GM21576 (cell line): ENCODE measurements at regions not wholly inside any gene's neighbourhood (a gene's known extent, or its start where the extent isn't known, plus 50 kb on each side); places are given as distances from the start of the nearest gene placed in this dataset.

Experiments
- ATAC-seq: cut with Tn5 transposase; IDR thresholded peaks from one replicate; pipeline ENCODE4 v1.9.1; 2021; ENCODE audit warnings: mild to moderate bottlenecking, moderate library complexity; ENCODE audit not compliant: unreplicated experiment

DNA sequence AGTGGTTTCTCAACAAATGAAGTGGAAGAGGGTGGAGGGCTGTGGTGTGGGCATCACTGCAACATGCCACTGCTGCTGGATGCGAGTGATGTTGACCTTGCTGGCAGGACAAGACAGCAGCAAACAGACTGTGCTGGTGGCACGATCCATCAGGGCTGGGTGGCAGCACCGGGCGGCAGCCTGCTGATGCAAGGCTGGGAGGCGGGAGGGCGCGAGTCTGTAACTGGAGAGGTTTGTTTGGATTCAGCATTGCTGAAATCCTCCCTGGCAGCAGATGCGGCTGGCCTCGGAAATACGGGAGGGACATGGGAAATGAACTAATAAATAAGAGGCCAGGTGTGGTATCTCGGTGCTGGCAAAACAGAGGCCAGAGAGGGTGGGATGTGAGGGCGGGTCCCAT, 224.2 kb downstream of the ENGASE start:
- ATAC-seq = no peak

GRCh38 chr17:79296243-79296642, 221.6 kb downstream of the ENGASE start:
- no peak for ATAC-seq

GRCh38 chr17:79295307-79295706, 220.7 kb downstream of the ENGASE start:
- no peak for ATAC-seq

DNA sequence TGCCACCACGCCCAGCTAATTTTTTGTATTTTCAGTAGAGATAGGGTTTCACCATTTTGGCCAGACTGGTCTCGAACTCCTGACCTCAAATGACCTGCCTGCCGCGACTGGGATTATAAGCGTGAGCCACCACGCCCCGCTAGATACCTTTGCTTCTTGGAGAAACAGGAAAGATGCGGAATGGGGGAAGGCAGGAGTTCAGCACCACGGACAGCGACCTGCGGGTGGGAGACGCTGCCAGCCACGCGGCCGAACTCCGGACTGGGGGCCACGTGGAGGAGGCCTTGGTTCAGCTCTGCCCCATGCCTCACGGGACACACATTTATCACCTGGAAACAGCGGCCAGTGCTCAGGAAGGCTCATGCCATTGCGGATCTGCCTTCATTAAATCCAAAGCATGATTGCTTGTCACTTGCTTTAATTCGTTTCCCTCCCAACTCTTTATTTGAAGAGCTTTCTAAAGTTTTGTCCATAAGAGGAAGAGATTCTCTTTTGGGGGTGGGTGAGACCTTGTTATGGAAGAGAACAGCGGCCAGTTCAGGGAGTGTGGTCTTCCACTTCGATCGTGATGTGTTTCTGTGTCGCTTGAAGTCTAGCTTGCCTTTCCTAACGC, 219.9 kb downstream of the ENGASE start:
- ATAC-seq = no peak

DNA sequence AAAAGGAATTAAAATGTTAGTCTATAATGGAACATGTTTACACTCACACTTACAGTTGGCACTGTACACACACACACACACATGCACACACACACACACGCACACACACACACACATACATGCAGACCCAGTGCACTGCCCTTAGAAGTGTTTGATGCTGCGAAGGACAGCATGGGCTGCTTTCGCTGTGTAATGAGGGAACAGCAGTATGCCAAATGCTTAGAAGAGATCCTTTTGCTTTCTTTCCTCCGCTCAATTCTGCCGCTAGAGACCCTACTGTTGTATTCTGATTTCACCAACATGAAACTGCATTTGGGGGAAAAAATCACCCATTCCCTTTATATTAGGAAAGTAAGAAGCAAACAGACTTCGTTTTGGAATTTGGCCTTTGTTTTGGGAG, 217.9 kb downstream of the ENGASE start:
- no peak for ATAC-seq

GRCh38 chr17:79291391-79291790, 216.8 kb downstream of the ENGASE start:
- ATAC-seq = no peak

GRCh38 chr17:79290726-79291125, 216.1 kb downstream of the ENGASE start:
- ATAC-seq = no peak

DNA sequence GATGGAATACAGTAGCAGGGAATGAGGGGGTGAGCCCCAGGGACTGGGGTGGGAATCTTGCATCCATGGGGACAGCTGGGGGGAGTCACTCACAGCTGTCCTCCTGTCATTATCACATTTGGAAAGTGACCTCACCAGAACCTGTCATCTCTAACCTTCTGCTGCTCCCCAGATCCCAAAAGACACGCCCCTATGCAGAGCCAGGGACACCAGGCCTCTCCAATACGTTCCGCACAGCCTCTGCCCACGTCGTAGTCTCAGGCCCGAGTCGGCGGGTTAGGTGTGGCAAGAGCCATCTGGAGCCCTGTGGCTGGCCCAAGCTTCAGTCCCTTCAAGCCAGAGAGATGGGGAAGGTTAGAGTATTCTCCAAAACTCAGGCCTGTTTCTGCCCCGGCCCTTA, 214.3 kb downstream of the ENGASE start:
- ATAC-seq = no peak

- no peak for ATAC-seq
Observed at GRCh38 chr17:79286440-79286839, 211.8 kb downstream of the ENGASE start.

- ATAC-seq = no peak
Observed at GRCh38 chr17:79285973-79286372, 211.3 kb downstream of the ENGASE start.

DNA sequence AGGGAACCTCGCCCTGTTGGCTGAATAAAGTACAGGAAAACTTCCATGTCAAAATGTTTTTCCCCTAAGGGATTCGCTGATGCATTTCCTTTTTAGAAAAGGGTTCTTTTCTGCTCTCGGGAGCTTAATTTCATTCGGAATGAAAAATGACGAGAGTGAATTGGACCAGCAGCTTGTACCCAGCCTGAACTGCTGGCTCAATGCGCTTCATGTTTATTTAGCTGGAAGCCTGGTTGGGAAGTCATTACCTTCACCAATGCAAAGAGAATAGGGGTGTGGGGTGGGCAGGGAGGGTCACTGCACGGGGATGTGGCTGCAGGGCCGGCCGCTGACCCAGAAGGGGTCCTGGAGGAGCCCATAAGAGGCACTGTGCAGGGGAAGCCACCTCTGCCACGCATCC, 207.7 kb downstream of the ENGASE start:
- ATAC-seq = no peak

GRCh38 chr17:79281803-79282202, 207.2 kb downstream of the ENGASE start:
- ATAC-seq = no peak

DNA sequence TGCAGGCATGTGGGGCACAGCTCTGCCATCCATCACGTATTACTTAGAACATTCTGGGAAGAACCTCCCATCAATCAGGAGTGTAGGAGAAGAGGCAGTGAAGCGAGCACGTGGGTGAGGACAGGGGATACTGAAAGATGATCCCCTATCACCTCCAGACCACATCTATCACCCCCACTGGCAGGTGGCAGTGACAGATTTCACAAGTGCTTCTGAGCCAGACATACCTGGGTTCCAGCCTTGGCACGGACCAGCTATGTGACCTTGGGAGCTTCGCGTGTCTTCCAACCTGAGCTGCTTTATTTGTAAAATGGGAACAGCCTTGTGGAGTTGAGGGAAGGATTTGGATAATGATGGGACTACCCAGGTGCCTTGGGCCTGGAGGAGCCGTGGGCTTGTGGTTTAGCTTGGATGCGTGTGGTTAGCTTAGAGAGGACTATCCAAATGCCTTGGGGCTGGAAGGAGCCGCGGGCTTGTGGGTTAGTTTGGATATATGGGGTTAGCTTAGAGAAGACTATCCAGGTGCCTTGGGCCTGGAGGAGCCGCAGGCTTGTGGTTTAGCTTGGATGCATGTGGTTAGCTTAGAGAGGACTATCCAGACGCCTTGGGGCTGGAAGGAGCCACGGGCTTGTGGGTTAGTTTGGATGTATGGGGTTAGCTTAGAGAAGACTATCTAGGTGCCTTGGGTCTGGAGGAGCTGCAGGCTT, 206.4 kb downstream of the ENGASE start:
- no peak for ATAC-seq

GRCh38 chr17:79280010-79280409, 205.4 kb downstream of the ENGASE start:
- no peak for ATAC-seq

DNA sequence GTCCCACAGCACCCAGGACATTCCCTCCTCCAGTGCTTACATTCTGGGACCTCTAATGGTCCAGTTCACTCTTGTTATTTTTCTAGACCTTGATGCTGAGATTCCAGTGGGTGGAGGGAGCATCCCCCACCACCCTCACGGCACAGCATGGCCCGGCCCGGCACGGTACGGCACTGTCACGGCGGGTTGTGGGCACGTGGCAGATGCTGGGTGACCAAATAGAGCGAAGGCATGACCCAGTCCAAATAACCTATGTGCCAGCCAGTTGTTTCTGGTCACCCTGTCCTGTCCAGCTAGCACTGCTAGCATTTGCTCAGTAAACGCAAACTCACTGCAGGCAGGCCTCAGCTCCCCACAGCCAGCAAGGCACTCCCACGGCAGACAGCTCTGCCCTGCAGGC, 204.7 kb downstream of the ENGASE start:
- ATAC-seq = no peak

DNA sequence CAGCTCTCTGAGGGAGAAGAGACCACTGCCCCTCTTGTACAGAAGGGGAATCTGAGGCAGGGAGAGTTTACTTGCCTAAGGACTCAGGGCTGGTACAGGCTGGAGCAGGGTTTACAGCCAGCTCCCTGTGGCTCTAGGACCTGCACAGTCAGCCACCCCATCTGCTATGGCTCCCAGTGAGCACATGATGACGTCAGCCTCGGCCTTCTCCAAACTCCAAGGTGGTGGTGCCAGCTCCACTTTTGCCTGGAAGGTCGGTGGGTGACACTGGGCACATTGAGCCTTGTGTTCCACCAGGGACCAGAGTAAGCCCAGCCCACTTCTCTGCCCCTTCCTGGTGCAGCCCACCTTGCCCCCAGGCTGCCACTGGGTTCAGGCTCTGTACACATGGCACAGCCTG, 202.2 kb downstream of the ENGASE start:
- ATAC-seq = no peak

DNA sequence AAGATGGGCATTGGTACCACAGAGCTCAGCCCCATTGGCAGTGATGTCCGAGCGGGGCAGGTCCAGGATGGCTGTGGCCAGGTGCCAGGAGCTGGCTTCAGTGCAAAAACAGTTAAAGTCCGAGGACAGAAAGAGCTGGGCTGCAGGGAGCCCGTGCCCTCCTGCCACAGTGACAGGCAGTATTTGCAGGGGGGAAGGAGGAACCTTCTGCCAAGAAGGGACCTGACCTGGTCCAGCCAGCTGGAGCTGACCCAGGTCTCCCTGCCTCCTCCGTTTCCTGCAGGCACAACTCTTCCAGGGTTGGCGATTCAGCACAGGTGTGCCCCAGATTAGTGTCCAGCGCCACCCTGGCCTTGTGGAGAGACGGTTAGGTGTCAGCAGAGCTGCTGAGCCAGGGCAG, 199.0 kb downstream of the ENGASE start:
- ATAC-seq = no peak

- ATAC-seq = no peak
Observed at GRCh38 chr17:79272666-79273219, 198.1 kb downstream of the ENGASE start.

GRCh38 chr17:79272220-79272619, 197.6 kb downstream of the ENGASE start:
- no peak for ATAC-seq

- ATAC-seq = no peak
Observed at GRCh38 chr17:79269620-79270019, 195.0 kb downstream of the ENGASE start.

DNA sequence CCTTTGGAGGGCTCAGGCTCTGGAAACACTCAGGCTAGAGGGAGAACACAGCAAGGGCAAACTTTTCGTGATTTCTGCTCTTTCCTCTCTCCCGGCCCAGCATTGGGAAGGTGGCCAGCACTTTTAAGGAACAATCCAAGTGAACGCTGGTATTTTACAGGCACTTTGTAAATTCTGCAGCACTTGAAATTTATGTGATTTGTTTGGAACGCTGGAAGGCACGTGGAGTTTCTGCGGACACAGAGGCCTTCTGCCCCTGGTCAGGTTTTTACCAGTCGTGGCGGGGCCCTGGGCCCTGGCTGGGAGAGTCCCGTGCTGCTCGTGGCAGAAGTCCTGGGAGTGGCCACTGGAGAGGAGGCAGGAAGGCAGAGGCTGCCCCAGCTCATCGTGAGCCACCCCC, 188.6 kb downstream of the ENGASE start:
- no peak for ATAC-seq

DNA sequence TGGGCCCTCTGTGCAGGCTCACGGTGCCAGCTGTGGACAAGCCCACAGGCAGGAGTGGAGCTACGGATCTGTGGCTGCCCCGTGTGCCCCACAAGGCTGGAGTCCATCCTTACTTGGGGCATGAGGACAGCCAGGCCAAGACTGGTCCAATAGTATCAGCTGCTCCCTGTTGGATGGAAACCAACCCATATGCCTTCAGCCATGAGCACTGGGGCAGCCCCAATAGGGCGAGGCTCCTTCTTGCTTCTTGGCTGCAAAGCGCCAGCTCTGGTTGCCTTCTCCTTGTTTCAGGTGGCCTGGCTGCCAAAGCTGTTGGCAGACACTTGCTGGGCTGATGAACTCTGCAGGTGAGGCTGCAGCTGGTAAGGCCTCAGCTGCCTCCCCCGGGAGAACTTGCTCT, 188.0 kb downstream of the ENGASE start:
- no peak for ATAC-seq
